GM12878 (cell line): ENCODE measurements at regions not wholly inside any gene's neighbourhood (a gene's known extent, or its start where the extent isn't known, plus 50 kb on each side); places are given as distances from the start of the nearest gene placed in this dataset.

Source experiments
- ATF2 ChIP-seq: IDR thresholded peaks from 2 replicates; pipeline ENCODE4 v1.6.1; 2012; ENCODE audit warnings: low read length, inconsistent platforms
- CHD1 ChIP-seq: IDR thresholded peaks from 2 replicates; pipeline ENCODE4 v1.6.1; 2012; ENCODE audit warnings: low read depth, low read length, improper control_type of control experiment
- IKZF1 ChIP-seq: fragments of 450-650 bp; conservative IDR thresholded peaks from 2 replicates; pipeline ENCODE4 v1.6.1; 2017; ENCODE audit warnings: antibody characterized with exemption, mild to moderate bottlenecking
- RFX5 ChIP-seq: IDR thresholded peaks from 2 replicates; pipeline ENCODE4 v1.6.1; 2011; ENCODE audit warnings: low read depth, low read length, improper control_type of control experiment
- SUPT20H ChIP-seq: IDR thresholded peaks from 2 replicates; pipeline ENCODE4 v1.6.1; 2011; ENCODE audit warnings: low read depth, mild to moderate bottlenecking, low read length, moderate library complexity, borderline replicate concordance; ENCODE audit not compliant: control insufficient read depth
- ZNF687 ChIP-seq: fragments of 450-650 bp; IDR thresholded peaks from 2 replicates; pipeline ENCODE4 v1.6.1; 2017; ENCODE audit warnings: mild to moderate bottlenecking, moderate library complexity

DNA sequence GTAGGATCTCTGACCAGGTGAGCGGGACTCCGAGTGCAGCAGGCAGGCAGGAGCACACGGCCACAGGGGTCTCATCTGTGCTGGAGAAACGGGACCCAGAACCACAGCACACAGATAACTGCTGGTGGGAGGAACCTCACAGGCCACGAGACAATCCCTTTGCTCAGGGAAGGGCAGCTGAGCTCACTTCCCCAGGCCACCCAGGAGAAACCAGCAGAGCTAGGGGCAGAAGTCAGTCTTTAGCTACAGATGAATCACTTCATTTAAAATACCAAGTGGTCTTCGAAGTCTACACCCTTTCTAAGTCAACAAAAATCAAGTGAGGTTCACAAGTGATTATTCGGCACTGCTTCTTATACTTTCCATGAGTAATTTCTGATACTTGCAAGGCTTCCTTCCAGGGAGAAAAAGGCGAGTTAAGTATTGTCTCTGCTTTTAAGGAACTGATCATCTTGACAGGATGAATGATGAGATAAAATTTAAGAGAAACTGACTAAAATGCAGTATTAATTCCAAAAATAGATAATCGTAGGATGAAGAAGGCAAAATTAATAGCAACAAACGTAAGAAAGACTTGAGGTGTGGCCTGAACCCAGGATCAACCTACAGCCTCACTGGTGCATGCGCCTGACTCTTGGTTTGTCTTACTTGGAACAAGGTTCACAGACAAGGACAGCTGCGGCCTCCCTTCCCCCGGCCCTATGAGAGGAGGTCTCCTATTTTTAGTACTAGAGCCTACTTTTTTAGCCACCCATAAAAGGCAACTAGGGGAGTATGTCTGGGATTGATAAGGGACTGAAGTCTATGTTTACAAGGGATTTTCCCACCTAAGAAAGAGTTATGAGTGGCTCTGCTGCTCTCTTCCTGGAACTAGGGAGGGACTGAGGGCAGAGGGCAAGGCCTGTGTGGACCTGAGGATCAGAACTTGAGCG is 233.6 kb downstream of the TTLL2 start (continued):
- no peak for TF ChIP-seq ZNF687
- TF ChIP-seq ATF2 = no peak
- no peak for TF ChIP-seq RFX5
- no peak for TF ChIP-seq IKZF1
- TF ChIP-seq CHD1 = no peak
- no peak for TF ChIP-seq SUPT20H
